ENCODE measurements at regions not wholly inside any gene's neighbourhood (a gene's known extent, or its start where the extent isn't known, plus 50 kb on each side); places are given as distances from the start of the nearest gene placed in this dataset.
A peak's percentile ranks its signal among the peaks of the same experiment; 100 is the strongest.
"Not testable (repeated sequence)": the region's sequence is repeated elsewhere in the genome, so short reads cannot be mapped to it uniquely, and the experiment has no call there.

DNA sequence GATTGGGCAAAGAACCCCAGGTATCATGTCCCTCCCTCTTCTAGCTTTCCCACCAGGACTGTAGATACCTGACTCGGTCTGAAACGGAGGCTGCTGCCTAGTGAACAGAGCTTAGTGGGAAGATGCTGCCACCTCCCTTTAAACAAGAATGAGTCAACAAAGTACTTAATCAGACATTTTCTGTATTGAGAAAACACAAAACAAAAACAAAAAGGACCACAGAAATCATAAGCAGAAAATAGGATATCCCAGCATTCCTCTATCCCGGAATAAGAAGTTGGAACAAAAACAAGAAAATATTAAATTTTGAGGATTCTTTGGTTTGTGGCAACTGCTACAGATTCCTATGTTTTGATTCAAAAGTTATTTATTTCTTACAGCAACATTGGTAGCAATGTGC is 51.7 kb upstream of the COL8A1 start:
- DNase-seq (no peak), ATAC-seq (ENCODE audit: poor library complexity) (no peak)
- intact Hi-C loops (cut with DNase I): no loop called here

GRCh38 chr3:99579965-99580364 is 58.4 kb upstream of the COL8A1 start:
- DNase-seq (no peak), ATAC-seq (ENCODE audit: poor library complexity) (no peak)
- intact Hi-C loops (cut with DNase I): no loop called here

DNA sequence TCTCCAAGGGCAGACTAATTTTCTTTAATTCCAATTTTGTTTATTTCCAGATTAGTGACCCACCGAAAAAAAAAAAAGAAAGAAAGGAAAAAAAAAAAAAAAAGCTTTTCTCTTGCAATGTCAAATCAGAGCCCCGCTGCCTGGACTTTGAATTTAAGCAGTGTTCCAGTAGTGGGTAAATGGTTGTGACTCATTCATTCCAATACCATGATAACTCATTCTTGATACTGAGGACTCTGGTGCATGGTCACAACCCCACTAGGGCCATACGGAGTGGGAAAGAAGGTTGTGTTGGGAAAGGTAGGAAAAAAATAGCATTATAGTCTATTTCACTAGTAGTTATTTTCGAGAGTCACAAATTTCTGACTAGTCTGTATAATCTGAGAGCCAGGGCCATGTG is 59.1 kb upstream of the COL8A1 start:
- DNase-seq (no peak), ATAC-seq (ENCODE audit: poor library complexity) (no peak)
- intact Hi-C loops (cut with DNase I): no loop called here

DNA sequence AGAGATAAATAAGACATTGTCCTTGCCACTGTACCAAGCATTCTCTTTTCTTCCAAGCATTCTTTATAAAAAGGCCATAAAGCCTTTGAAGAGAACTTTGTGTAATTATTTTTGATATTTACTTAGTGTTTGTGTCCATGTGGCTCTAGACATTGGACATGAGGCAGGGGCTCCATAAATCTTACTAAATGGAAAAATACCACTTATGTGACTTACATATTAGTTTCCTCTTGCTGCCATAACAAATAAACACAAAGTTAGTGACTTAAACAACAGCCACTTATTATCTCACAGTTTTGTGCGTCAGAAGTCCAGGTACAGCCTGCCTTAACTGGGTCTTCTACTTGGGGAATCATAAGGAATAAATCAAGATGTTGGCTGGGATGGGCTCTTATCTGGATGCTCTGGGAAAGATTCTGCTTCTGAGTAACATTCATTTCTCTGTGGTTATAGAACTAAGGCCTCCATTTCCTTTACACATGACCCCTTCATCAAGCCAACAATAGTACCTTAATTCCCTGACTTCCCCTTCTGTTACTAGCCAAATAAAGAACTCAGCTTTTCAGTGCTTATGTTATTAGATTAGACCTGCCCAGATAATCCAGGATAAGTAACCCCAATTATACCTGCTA is 59.9 kb upstream of the COL8A1 start:
- ATAC-seq (ENCODE audit: poor library complexity): no peak
- intact Hi-C loops (cut with DNase I): no loop called here

DNA sequence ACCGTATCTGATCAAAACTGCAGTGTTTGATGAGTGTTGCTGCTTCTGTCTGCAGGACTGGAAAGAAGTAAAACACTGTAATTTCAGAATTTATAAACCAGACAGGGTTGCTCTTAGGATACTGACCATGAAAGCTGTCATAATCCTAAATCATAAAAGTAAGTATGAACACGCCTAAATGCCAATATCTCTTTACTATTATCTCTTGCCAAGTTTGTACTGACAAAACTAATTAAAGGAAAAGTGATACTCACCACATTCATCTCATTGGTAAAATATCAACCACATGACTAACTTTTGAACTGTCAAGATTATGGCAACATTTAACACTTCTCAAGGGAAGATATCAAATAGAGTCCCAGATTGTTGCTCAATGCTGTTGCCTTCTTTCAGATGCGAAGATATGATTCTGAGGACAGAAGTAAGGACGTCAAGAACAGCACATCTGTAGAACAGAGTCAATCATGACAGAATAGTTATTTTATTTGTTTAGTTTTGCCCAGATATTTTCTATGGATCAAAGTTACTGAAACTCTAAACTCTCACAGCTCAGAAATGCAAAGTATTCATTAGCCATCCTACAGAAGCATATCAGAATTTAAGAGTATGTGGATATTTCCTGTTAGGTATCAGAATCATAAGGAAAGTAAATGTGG is 61.4 kb upstream of the COL8A1 start:
- ATAC-seq (ENCODE audit: poor library complexity) (no peak), DNase-seq (no peak)
- intact Hi-C loops (cut with DNase I): no loop called here

More for the DNA sequence above, 59.9 kb upstream of the COL8A1 start:
- DNase-seq: no peak

- DNase-seq (no peak), ATAC-seq (ENCODE audit: poor library complexity) (no peak)
- intact Hi-C loops (cut with DNase I): no loop called here
Measured at GRCh38 chr3:99575683-99576082, 62.7 kb upstream of the COL8A1 start.

GRCh38 chr3:99570061-99570460 is 68.3 kb upstream of the COL8A1 start:
- DNase-seq: no peak
- intact Hi-C loops (cut with DNase I): no loop called here
- no peak for ATAC-seq (ENCODE audit: poor library complexity)

- ATAC-seq (ENCODE audit: poor library complexity) (no peak), DNase-seq (no peak)
- intact Hi-C loops (cut with DNase I): no loop called here
Measured at GRCh38 chr3:99568663-99569335, 69.6 kb upstream of the COL8A1 start.

DNA sequence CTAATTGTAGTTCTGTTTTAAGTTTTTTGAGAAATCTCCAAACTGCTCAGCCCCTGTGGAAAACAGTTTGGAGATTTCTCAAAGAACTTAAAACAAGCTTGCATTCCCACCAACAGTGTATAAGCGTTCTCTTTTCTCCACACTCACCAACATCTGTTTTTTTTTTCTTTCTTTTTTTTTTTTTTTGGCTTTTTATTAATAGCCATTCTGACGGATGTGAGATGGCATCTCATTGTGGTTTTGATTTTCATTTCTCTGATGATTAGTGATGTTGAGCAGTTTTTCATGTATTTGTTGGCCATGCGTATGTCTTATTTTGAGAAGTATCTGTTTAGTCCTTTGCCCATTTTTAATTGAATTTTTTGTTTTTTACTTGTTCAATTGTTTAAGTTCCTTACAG is 73.1 kb upstream of the COL8A1 start:
- DNase-seq: no peak
- ATAC-seq (ENCODE audit: poor library complexity): no peak
- intact Hi-C loops (cut with DNase I): no loop called here

GRCh38 chr3:99562990-99563607 is 75.3 kb upstream of the COL8A1 start:
- intact Hi-C loops (cut with DNase I): no loop called here
- ATAC-seq (ENCODE audit: poor library complexity) (no peak), DNase-seq (no peak)

DNA sequence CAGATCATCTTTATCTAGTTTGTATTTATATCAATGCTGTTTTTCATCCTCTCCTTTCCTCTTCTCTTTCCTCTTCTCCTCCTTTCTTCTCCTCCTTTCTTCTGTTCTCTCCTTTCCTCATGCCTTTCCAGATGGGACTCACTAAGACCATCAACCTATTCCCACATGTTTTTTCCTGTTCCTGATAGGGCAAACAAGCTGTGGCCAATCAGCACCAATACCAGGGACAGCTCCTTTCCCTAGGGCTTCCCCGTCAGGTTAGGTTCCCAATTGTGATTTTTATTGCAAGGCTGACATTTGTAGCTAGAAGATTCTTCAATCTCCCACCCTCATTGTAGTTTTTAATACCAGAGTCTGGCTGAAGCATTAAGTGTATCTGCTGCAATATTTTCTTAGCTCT is 76.3 kb upstream of the COL8A1 start:
- ATAC-seq (ENCODE audit: poor library complexity): no peak
- DNase-seq: no peak
- intact Hi-C loops (cut with DNase I): no loop called here

- intact Hi-C loops (cut with DNase I): no loop called here
- ATAC-seq (ENCODE audit: poor library complexity): no peak
- no peak for DNase-seq
Measured at GRCh38 chr3:99561056-99561455, 77.3 kb upstream of the COL8A1 start.

GRCh38 chr3:99559196-99559595 is 79.2 kb upstream of the COL8A1 start:
- intact Hi-C loops (cut with DNase I): no loop called here
- ATAC-seq (ENCODE audit: poor library complexity): no peak
- no peak for DNase-seq

GRCh38 chr3:99555885-99556284 is 82.5 kb upstream of the COL8A1 start:
- peak; percentile 25 for ATAC-seq (ENCODE audit: poor library complexity)
- intact Hi-C loops (cut with DNase I); DNase-seq: not testable (repeated sequence)

GRCh38 chr3:99551520-99551919 is 86.9 kb upstream of the COL8A1 start:
- intact Hi-C loops (cut with DNase I): no loop called here
- ATAC-seq (ENCODE audit: poor library complexity) (no peak), DNase-seq (no peak)

- DNase-seq (no peak), ATAC-seq (ENCODE audit: poor library complexity) (peak; percentile 83)
- intact Hi-C loops (cut with DNase I): no loop called here
Measured at GRCh38 chr3:99549957-99550603, 88.3 kb upstream of the COL8A1 start.

- intact Hi-C loops (cut with DNase I): no loop called here
- DNase-seq: no peak
- no peak for ATAC-seq (ENCODE audit: poor library complexity)
Measured at GRCh38 chr3:99549220-99549619, 89.2 kb upstream of the COL8A1 start.

GRCh38 chr3:99548674-99549073 is 89.7 kb upstream of the COL8A1 start:
- intact Hi-C loops (cut with DNase I): no loop called here
- ATAC-seq (ENCODE audit: poor library complexity) (peak; percentile 46), DNase-seq (no peak)

DNA sequence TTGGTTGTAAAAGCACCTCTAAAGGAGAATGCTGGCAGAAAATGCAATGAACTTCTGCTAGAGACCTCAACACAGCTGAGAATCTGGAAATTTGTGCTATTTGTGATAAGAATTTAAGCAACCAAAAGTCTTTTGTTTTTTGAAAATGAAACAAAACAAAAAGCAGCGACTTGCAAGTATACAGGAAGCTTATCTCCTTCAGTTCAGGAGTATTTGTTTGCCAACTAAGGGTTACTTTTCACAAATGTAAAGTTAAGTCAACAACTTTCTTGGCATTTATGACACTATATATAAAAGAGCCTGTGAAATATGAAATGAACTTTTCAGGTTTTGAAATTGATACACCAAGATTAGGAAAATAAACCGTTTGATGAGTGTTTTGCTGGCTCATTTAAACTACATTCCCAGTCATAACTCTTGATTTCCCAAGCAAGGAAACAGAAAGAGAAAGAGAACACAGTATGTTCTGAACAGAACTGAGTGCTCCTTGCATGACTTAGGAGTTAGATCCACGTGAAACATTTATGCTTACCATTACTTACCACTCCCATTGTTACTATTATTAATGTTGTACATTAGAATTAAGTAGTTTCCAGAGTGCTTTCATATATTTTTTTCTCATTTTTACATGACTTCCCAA is 92.3 kb upstream of the COL8A1 start:
- DNase-seq: no peak
- ATAC-seq (ENCODE audit: poor library complexity): peak; percentile 65
- intact Hi-C loops (cut with DNase I): no loop called here
